ENCODE measurements at regions not wholly inside any gene's neighbourhood (a gene's known extent, or its start where the extent isn't known, plus 50 kb on each side); places are given as distances from the start of the nearest gene placed in this dataset.

GRCh38 chr10:105921348-105921747, 1243.2 kb downstream of the SORCS1 start:
- TF ChIP-seq POLR2A (IDR thresholded peaks at IDR 0.05) (no peak), CTCF (IDR thresholded peaks at IDR 0.05 in 8 of 11, conservative IDR thresholded peaks at IDR 0.05 in 3 of 11) (no peak)

Data from spleen (tissue), 7 donors.